Suprapubic skin (tissue), 4 donors: ENCODE measurements at regions not wholly inside any gene's neighbourhood (a gene's known extent, or its start where the extent isn't known, plus 50 kb on each side); places are given as distances from the start of the nearest gene placed in this dataset.

Source experiments
- DNase-seq, 2 donors: peaks; one replicate each; pipeline ENCODE4 v3.0.0-alpha.2; 2019; ENCODE audit warnings: low spot score in 2 of 2
- H3K27ac ChIP-seq: fragments of 200-600 bp; sonication (generic); one replicate; pipeline ENCODE4 v1.5.1; 2019
- H3K27me3 ChIP-seq: fragments of 200-600 bp; sonication (generic); one replicate; pipeline ENCODE4 v1.5.1; 2019
- H3K36me3 ChIP-seq: fragments of 200-600 bp; sonication (generic); one replicate; pipeline ENCODE4 v1.5.1; 2019
- H3K4me1 ChIP-seq: fragments of 200-600 bp; sonication (generic); one replicate; pipeline ENCODE4 v1.5.1; 2019
- H3K4me3 ChIP-seq: fragments of 200-600 bp; sonication (generic); one replicate; pipeline ENCODE4 v1.5.1; 2019; ENCODE audit warnings: mild to moderate bottlenecking
- H3K9me3 ChIP-seq: fragments of 200-600 bp; sonication (generic); one replicate; pipeline ENCODE4 v1.5.1; 2019
- EP300 ChIP-seq: sonication (generic); formaldehyde crosslinking; IDR thresholded peaks from one replicate; pipeline ENCODE4 v1.6.1; 2017; ENCODE audit warnings: antibody characterized with exemption
- POLR2A ChIP-seq, 2 donors: fragments of 450-650 bp; IDR thresholded peaks; one replicate each; pipeline ENCODE4 v1.6.1; 2017; ENCODE audit warnings: antibody characterized with exemption in 2 of 2, mild to moderate bottlenecking in 2 of 2, moderate library complexity in 2 of 2
- POLR2AphosphoS5 ChIP-seq, 3 donors: sonication (generic); formaldehyde crosslinking; IDR thresholded peaks; one replicate each; pipeline ENCODE4 v1.6.1; 2017; ENCODE audit warnings: antibody characterized with exemption in 3 of 3
- WGBS: methylation state at CpG from one replicate; pipeline ENCODE4 v1.1.5; 2018; 5-methylcytosine and 5-hydroxymethylcytosine counted together
- TF ChIP-seq, protein P1 (sequence below), 2 donors: fragments of 200-600 bp in 1 of 2; fragments of 450-650 bp in 1 of 2; sonication (generic) in 1 of 2; IDR thresholded peaks; one replicate each; pipeline ENCODE4 v1.5.1; 2016 to 2019; ENCODE audit warnings: antibody characterized with exemption in 2 of 2, mild to moderate bottlenecking in 1 of 2, moderate library complexity in 1 of 2

DNA sequence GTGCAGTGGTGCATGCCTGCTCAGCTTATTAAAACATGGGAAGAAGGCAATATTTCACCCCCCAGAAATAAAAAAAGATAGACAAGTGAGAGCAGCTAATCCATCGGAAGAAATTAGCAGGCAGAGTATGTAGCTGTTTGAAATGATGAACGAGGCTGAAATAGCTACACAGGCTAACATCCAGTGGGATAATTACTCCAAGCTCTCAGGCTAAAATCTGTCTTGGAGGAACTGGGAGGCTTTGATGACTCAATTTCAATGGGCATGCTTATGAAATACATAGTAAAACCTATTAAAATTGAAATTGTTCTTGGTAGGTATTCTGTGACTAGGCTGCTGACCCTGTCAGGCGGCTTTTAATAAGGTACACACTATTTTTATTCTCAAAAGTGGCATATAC is 84.1 kb upstream of the RRP15 start:
- Histone ChIP-seq H3K27me3 (peaks cover 8% of the 10 kb centered on the region), H3K9me3 (no peaks in the 10 kb centered on the region), H3K36me3 (no peaks in the 10 kb centered on the region), H3K27ac (no peak overlapping the region), H3K4me3 (no peak overlapping the region), H3K4me1 (no peaks in the 10 kb centered on the region)
- DNase-seq: no peak
- 23% methylated on average over 3 of the region's 3 CpGs for WGBS
- TF ChIP-seq POLR2AphosphoS5 (IDR thresholded peaks at IDR 0.05) (no peak), EP300 (no peak), POLR2A (IDR thresholded peaks at IDR 0.05) (no peak)
- TF ChIP-seq, protein P1, sequence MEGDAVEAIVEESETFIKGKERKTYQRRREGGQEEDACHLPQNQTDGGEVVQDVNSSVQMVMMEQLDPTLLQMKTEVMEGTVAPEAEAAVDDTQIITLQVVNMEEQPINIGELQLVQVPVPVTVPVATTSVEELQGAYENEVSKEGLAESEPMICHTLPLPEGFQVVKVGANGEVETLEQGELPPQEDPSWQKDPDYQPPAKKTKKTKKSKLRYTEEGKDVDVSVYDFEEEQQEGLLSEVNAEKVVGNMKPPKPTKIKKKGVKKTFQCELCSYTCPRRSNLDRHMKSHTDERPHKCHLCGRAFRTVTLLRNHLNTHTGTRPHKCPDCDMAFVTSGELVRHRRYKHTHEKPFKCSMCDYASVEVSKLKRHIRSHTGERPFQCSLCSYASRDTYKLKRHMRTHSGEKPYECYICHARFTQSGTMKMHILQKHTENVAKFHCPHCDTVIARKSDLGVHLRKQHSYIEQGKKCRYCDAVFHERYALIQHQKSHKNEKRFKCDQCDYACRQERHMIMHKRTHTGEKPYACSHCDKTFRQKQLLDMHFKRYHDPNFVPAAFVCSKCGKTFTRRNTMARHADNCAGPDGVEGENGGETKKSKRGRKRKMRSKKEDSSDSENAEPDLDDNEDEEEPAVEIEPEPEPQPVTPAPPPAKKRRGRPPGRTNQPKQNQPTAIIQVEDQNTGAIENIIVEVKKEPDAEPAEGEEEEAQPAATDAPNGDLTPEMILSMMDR (IDR thresholded peaks at IDR 0.05): no peak

DNA sequence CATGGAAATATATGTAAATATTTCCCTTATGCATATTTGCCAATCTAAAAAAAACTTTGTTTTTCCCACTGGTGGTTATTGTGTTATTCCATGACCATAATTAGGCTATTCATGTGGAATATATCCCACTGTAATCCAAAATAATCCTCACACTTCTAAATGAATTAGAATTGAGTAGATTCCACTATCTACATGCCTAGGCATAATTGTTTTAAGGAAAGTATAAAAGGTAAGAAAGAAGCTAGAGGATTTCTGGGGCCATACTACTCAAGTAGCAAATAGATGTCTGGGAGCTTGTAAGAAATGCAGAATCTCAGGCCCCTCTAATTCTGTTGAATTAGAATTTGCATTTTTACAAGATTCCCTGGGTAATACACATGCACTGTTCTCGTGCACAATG is 83.5 kb upstream of the RRP15 start:
- H3K4me3 ChIP-seq: no peak overlapping the region
- TF ChIP-seq POLR2A (IDR thresholded peaks at IDR 0.05) (no peak), EP300 (no peak), POLR2AphosphoS5 (IDR thresholded peaks at IDR 0.05) (no peak)
- TF ChIP-seq, protein P1 (IDR thresholded peaks at IDR 0.05): no peak
- WGBS: 80% methylated on average over 1 of the region's 1 CpG
- no peaks in the 10 kb centered on the region for H3K9me3 ChIP-seq
- no peaks in the 10 kb centered on the region for H3K36me3 ChIP-seq
- no peak for DNase-seq
- no peaks in the 10 kb centered on the region for H3K4me1 ChIP-seq
- peaks cover 8% of the 10 kb centered on the region for H3K27me3 ChIP-seq
- no peak overlapping the region for H3K27ac ChIP-seq

DNA sequence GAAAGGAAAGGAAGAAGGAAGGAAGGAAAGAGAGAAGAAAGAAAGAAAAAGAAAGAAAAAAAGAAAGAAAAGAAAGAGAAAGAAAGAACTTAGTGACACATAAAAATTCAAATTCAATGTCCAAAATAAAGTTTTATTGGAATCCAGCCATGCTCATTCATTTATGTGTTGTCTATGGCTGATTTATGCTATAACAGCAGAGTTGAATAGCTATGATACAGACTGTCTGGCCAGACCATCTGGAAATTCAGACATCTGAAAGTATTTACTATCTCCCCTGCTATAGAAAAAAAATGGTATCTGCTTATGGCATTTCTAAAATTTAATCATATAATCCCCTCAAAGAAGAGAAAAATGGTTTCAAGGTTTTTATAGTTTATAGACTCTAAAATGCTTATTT is 79.4 kb upstream of the RRP15 start:
- no peaks in the 10 kb centered on the region for H3K9me3 ChIP-seq
- no peaks in the 10 kb centered on the region for H3K4me1 ChIP-seq
- H3K4me3 ChIP-seq: no peak overlapping the region
- H3K36me3 ChIP-seq: no peaks in the 10 kb centered on the region
- H3K27ac ChIP-seq: no peak overlapping the region
- peaks cover 6% of the 10 kb centered on the region for H3K27me3 ChIP-seq
- DNase-seq: no peak
- TF ChIP-seq EP300: no peak
- no peak for TF ChIP-seq POLR2A (IDR thresholded peaks at IDR 0.05)
- TF ChIP-seq POLR2AphosphoS5 (IDR thresholded peaks at IDR 0.05): no peak
- TF ChIP-seq, protein P1 (IDR thresholded peaks at IDR 0.05): no peak

DNA sequence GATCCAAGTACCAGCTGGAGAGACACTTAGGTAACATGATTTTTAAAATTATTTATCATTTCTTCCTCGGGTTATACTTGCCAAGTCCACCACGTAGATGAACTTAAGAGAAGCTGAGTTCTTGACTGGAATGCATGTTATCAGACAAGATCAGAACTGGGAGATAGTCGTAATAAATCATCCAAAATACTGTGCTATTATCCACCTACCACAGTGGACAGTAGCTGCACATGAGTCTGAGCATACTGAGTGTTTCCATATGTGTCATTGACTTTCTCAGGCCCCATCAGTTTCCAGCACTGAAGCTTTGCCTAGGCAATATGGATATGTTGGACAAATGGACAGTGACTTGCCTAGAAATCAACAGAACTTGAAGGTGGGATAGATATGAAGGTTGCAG is 77.9 kb upstream of the RRP15 start:
- H3K36me3 ChIP-seq: no peaks in the 10 kb centered on the region

DNA sequence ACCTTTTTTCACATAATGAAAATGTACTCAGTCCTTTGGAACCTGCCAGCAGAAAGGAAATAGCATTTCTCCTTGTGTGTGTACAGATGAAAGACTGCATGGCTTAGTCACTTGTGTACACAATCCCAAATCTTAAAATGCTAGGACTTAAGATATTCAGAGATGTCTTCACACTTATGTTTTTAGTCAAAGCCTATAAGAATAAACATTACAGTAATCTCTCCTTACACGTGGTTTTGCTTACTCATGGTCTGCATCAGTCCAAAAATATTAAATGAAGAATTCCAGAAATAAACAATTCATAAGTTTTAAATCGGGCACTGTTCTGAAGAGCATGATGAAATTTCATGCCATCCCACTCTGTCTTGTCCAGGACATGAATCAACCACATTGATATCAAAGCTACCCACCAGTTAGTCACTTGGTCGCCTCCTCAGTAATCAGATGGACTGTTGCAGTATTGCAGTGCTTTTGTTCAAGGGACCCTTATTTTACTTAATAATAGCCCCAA is 75.7 kb upstream of the RRP15 start:
- Histone ChIP-seq H3K9me3 (no peaks in the 10 kb centered on the region), H3K4me1 (no peaks in the 10 kb centered on the region), H3K4me3 (no peak overlapping the region), H3K36me3 (no peaks in the 10 kb centered on the region), H3K27ac (no peak overlapping the region), H3K27me3 (peaks cover 6% of the 10 kb centered on the region)
- no peak for TF ChIP-seq POLR2A (IDR thresholded peaks at IDR 0.05)
- TF ChIP-seq EP300: no peak
- no peak for TF ChIP-seq POLR2AphosphoS5 (IDR thresholded peaks at IDR 0.05)
- TF ChIP-seq, protein P1 (IDR thresholded peaks at IDR 0.05): no peak
- DNase-seq: no peak
- 68% methylated on average over 3 of the region's 3 CpGs for WGBS

More for the DNA sequence above, 77.9 kb upstream of the RRP15 start:
- Histone ChIP-seq H3K27ac (no peak overlapping the region), H3K27me3 (peaks cover 6% of the 10 kb centered on the region), H3K4me3 (no peak overlapping the region), H3K9me3 (no peaks in the 10 kb centered on the region), H3K4me1 (no peaks in the 10 kb centered on the region)
- no peak for DNase-seq
- TF ChIP-seq EP300 (no peak), POLR2A (IDR thresholded peaks at IDR 0.05) (no peak), POLR2AphosphoS5 (IDR thresholded peaks at IDR 0.05) (no peak)
- TF ChIP-seq, protein P1 (IDR thresholded peaks at IDR 0.05): no peak
- 36% methylated on average over 3 of the region's 3 CpGs for WGBS
